ENCODE measurements at regions not wholly inside any gene's neighbourhood (a gene's known extent, or its start where the extent isn't known, plus 50 kb on each side); places are given as distances from the start of the nearest gene placed in this dataset.

DNA sequence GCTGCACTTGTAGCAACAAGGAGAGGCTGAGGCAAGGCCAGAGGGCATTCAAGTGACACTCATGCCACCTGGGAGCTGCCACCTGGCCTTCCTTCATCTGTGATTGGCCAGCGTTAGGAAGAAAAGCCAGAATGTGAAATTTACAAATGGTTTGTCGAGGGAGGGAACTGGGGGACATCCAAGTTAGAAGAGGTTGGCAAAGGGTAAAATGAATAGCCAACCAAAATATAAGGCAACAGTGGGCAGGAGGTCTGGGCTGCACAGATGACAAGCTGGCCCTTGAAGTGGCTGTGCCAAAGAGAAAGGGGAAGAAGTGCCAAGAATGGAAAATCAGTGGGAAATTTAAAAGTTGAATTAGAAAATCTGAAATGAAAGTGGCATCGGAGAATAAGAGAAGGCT lies 221.4 kb downstream of the C11orf91 start:
- no peak for TF ChIP-seq EZH2phosphoT487 (IDR thresholded peaks at IDR 0.05; ENCODE audit: borderline replicate concordance, low read depth, low read length)
- TF ChIP-seq, protein P1, sequence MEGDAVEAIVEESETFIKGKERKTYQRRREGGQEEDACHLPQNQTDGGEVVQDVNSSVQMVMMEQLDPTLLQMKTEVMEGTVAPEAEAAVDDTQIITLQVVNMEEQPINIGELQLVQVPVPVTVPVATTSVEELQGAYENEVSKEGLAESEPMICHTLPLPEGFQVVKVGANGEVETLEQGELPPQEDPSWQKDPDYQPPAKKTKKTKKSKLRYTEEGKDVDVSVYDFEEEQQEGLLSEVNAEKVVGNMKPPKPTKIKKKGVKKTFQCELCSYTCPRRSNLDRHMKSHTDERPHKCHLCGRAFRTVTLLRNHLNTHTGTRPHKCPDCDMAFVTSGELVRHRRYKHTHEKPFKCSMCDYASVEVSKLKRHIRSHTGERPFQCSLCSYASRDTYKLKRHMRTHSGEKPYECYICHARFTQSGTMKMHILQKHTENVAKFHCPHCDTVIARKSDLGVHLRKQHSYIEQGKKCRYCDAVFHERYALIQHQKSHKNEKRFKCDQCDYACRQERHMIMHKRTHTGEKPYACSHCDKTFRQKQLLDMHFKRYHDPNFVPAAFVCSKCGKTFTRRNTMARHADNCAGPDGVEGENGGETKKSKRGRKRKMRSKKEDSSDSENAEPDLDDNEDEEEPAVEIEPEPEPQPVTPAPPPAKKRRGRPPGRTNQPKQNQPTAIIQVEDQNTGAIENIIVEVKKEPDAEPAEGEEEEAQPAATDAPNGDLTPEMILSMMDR (conservative IDR thresholded peaks at IDR 0.05; ENCODE audit: low read length): no peak

All from OCI-LY7 (cell line).